GM03348 (cell line): ENCODE measurements at regions not wholly inside any gene's neighbourhood (a gene's known extent, or its start where the extent isn't known, plus 50 kb on each side); places are given as distances from the start of the nearest gene placed in this dataset.
"Not testable (repeated sequence)": the region's sequence is repeated elsewhere in the genome, so short reads cannot be mapped to it uniquely, and the experiment has no call there.

Source experiments
- DNase-seq: peaks from one replicate; pipeline ENCODE4 v3.0.0; 2012; ENCODE audit warnings: low spot score

GRCh38 chr18:55735969-55736368, 148.0 kb upstream of the TCF4 start:
- DNase-seq, result no peak

GRCh38 chr18:55735199-55735855, 147.3 kb upstream of the TCF4 start:
- no peak for DNase-seq

DNA sequence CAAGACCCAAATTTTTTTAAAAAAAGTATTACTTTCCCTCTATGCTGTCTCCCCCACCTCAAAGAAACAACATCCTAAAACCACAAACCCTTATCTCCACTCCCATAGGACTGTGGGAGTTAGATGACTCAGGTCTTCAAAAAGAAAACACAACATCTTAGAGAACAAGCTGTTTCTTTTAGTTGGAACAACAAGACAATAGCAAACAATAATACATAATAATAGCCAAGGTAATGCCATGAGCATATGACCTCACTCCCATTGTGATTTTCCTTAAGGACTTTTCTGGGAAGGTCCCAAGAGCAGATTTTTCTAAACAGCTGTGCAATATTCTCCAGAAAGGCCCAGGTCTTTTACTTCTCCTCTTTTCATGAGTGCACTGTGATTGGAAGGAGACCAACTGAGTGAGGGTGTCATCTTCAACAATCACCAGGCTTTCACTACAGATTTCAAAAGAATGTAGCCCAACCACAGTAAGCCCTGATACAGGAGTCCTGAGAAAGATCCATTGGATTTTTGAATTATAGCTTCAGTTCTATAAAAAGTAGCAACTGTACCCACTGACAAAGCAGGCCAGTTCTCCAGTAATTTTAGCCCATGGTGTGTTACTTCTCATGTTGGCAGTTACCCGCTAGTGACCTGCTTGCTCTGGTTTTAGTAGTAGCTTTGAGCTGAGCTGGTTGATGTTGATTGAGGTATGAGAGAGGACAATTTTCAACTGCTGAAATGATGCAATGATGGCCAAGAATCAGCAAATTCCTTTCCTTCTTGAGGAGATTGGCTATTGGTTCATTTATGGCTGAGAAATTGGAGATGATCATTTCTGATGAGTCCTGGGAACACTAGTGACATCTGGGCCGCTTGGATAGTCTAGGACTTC, 144.5 kb upstream of the TCF4 start:
- DNase-seq, result peak; percentile 21

DNA sequence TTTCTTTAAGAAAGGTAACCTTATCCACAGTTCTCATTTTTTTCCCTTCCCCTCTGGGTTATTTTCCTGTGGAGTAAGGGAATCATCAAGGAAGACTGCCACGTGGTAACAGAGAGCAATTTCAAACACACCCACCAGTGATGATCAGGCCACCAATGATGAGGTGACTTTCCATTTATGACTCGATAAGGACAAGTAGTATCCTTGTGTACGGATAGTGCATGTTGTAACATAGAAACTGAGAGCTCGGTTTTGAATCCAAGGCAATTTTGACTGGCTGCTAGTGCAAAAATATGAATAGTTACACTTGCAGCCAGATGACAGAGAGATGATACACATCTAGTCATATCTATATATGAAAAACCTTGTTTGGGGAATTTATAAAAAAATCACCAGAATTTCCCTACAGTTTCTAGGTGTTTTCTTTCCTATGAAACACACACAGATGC, 143.6 kb upstream of the TCF4 start:
- no peak for DNase-seq

- not testable (repeated sequence) for DNase-seq
Observed at GRCh38 chr18:55721006-55721405, 133.0 kb upstream of the TCF4 start.

DNA sequence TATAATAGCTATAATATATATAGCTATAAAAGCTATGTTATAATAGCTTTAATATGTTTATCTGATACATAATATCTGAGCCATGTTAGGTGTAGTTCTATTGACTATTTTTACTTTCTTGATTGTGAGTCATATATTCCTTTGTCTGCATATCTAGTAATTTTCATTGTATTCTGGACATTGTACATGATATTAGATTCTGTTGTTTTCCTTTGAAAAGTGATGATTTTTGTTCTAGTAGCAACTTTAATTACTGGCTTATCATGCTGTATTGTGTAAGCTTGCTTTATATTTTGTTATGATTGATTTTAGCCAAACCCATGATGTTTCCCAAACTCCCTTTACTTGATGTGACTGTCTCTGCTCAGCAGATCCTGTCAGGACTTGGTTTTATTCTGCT, 125.7 kb upstream of the TCF4 start:
- DNase-seq, result no peak

- peak; percentile 53 for DNase-seq
Observed at GRCh38 chr18:55706898-55707297, 118.9 kb upstream of the TCF4 start.

- peak; percentile 42 for DNase-seq
Observed at GRCh38 chr18:55699233-55699765, 111.3 kb upstream of the TCF4 start.

GRCh38 chr18:55696811-55697210, 108.8 kb upstream of the TCF4 start:
- DNase-seq, result no peak

GRCh38 chr18:55695091-55695490, 107.1 kb upstream of the TCF4 start:
- no peak for DNase-seq

DNA sequence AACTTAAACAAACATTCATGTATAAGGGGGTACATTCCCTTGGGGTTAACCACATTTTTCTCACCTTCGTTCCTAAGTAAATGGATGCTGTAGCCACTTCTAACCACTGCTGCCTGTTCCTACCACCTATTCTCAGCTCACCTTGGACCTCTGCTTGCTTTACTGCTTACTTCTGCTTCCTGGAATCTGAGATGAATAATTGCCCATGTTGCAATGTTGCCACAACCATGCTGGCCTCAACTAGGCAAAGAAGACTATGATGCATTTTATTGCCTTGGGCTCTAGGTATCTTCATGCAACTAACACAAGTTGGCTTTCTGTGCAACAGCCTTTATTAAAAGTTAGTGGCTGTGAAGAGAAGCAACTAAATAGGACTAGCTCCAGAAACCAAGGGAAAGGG, 106.3 kb upstream of the TCF4 start:
- DNase-seq, result no peak

DNA sequence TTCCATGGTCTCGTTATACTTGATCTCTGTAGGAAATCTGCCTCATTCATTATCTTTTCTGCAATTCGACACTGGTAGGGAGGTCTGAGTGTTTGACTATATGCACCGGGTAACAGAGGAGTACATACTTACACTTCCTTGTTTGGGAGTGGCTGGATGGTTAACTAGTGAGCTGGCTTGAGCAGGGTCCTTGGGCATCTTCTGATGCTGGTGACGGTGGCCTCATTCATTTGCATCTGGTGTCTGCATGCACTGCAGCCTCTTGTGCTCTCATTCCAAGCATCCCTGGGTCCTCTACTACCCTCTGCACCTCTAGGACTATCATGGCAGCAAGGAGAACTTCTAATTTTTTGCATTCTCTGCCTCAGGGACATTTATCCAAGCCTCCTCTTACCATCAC, 100.0 kb upstream of the TCF4 start:
- no peak for DNase-seq

GRCh38 chr18:55687106-55687505, 99.1 kb upstream of the TCF4 start:
- no peak for DNase-seq

- no peak for DNase-seq
Observed at GRCh38 chr18:55685638-55686037, 97.6 kb upstream of the TCF4 start.

DNA sequence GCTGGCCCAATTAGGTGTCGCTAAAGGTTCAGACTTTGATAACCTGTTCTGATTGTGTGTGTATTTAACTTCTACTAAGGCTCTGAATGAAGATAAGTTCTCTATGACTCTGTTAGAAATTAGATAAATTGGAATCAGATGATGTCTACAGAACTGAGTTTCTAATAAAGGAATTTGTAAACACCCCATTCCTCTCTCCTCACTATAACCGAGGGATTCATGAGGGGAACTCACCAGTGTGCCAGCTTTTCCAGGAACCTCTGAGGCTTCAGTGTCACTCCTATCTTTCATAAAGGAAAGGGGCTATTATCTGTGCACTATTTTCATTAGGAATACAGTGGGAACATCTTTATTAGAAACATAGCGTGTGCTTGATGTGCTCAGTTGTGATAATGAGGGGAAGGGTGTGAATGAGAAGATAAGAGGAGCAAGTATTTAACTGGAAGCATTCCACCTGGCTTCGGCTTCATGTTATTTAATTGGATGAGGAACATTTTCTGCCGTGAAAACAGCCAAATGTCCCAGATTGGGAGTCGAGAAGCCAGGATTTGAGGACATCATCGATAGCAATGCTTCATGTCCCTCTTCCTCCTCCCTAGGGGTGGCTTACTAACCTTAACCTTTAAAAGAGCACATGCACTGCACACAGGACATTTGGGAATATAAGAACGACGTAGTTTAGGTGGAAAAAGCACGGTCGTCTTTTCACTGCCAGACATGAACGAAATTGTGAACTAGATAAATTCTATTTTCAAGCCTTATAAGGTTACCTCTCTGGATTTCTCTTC, 84.8 kb upstream of the TCF4 start:
- peak; percentile 16 for DNase-seq

- DNase-seq, result no peak
Observed at GRCh38 chr18:55665506-55665905, 77.5 kb upstream of the TCF4 start.

- DNase-seq, result not testable (repeated sequence)
Observed at GRCh38 chr18:55664758-55665400, 76.9 kb upstream of the TCF4 start.

DNA sequence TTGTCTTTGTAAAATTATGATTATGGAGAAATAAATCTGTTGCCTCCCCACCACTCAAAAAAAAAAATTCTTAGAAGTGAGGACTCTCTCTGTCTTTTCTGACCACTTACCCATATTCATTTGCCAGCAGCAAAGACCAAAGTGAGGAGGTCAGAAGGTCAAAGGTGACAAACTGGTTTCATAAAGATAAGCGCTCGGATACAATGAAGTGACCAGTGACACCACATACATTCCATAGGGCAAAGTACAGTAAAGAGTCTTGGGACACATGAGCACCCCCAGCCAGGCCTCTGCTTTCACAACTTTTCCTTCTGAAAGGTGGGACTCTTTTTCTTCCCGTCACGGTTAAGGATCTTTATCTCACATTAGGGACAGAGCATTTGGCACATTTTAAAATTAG, 75.9 kb upstream of the TCF4 start:
- DNase-seq, result no peak

DNA sequence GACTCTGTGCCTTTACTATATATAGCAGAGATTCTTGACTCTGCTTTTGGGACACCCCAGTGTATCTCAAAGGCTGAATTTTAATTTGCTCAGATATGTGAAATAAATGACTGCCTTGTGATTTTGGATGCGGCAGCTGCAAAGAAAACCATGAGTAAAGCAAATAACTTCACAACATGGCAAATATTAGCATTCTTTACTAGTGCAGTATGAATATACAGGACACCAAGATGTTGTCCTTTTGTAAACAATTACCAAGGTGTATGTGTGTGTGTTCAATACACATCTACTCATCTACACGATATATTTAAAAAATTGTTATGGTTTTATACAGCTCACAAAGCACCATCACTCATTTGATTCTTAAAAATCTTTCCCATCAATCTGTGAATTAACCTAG, 70.6 kb upstream of the TCF4 start:
- no peak for DNase-seq

DNA sequence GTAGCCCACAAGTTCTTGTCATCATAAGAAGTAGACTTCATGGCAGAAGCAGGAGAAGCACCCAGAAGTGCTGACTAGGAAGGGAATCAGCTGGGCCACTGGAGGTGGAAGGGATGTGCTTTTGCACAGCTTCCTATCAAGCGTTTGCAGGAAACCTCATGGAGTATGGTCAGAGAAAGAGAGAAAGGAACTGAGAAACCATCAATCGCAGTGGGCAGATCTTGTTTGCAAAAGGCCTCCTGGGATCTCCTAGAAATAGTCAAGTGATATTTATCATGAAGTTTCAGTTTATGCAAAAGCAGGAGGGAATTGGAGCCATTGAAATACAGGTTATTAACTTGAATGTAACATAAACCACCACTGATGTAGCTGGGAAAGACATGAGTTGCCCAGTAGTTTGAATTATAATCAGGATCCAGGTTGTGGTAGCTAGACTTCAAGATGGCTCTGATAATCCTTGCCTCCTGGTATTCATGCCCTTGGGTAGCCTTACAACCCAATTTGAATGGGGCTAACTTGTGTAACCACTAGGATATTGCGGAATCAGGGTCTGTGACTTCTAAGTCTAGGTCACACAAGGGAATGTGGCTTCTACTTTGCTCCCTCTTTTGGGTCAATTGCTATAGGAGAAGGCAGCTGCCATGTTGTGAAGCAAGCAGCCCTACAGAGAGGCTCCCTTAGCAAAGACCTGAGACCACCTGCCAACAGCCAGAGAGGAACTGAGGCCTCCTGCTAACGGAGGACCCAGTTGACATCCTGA, 69.8 kb upstream of the TCF4 start:
- DNase-seq, result no peak

- no peak for DNase-seq
Observed at GRCh38 chr18:55654986-55655385, 67.0 kb upstream of the TCF4 start.
